Liver (tissue), 3 donors: ENCODE measurements at regions not wholly inside any gene's neighbourhood (a gene's known extent, or its start where the extent isn't known, plus 50 kb on each side); places are given as distances from the start of the nearest gene placed in this dataset.

Experiments
- ATF3 ChIP-seq: IDR thresholded peaks from 2 replicates; pipeline ENCODE4 v1.6.1; 2016; ENCODE audit warnings: antibody characterized with exemption
- CTCF ChIP-seq: fragments of 150-350 bp; IDR thresholded peaks from 2 replicates; pipeline ENCODE4 v1.5.1; 2017; ENCODE audit warnings: improper control_type of control experiment, low read depth, low read length; ENCODE audit not compliant: missing input control
- GABPA ChIP-seq, 2 donors: IDR thresholded peaks in 1 of 2; conservative IDR thresholded peaks in 1 of 2; 2 replicates each; pipeline ENCODE4 v1.6.1; 2016; ENCODE audit warnings: antibody characterized with exemption in 2 of 2, mild to moderate bottlenecking in 1 of 2, moderate library complexity in 1 of 2
- HNF4G ChIP-seq: IDR thresholded peaks from 2 replicates; pipeline ENCODE4 v1.6.1; 2016; ENCODE audit warnings: antibody characterized with exemption
- JUND ChIP-seq, 2 donors: IDR thresholded peaks; 2 replicates each; pipeline ENCODE4 v1.6.1; 2016; ENCODE audit warnings: antibody characterized with exemption in 2 of 2
- MAX ChIP-seq: IDR thresholded peaks from 2 replicates; pipeline ENCODE4 v1.6.1; 2016; ENCODE audit warnings: antibody characterized with exemption
- NR2F2 ChIP-seq: IDR thresholded peaks from 2 replicates; pipeline ENCODE4 v1.6.1; 2016; ENCODE audit warnings: antibody characterized with exemption
- REST ChIP-seq: IDR thresholded peaks from 2 replicates; pipeline ENCODE4 v1.6.1; 2016; ENCODE audit warnings: antibody characterized with exemption, mild to moderate bottlenecking
- RXRA ChIP-seq, 2 donors: IDR thresholded peaks; 2 replicates each; pipeline ENCODE4 v1.6.1; 2017 to 2018; ENCODE audit warnings: antibody characterized with exemption in 2 of 2, mild to moderate bottlenecking in 1 of 2
- SP1 ChIP-seq: IDR thresholded peaks from 2 replicates; pipeline ENCODE4 v1.6.1; 2018; ENCODE audit warnings: antibody characterized with exemption, mild to moderate bottlenecking
- TAF1 ChIP-seq: conservative IDR thresholded peaks from 2 replicates; pipeline ENCODE4 v1.6.1; 2016; ENCODE audit warnings: antibody characterized with exemption, mild to moderate bottlenecking
- YY1 ChIP-seq: IDR thresholded peaks from 2 replicates; pipeline ENCODE4 v1.6.1; 2016; ENCODE audit warnings: antibody characterized with exemption, mild to moderate bottlenecking
- donor health status: healthy.
- donor health status: healthy.

- TF ChIP-seq TAF1 (no peak), CTCF (no peak), RXRA (IDR thresholded peaks at IDR 0.05) (no peak), REST (no peak), YY1 (no peak), MAX (no peak), JUND (IDR thresholded peaks at IDR 0.05) (no peak), SP1 (no peak), HNF4G (no peak), NR2F2 (no peak), GABPA (IDR thresholded peaks at IDR 0.05 in 1 of 2, conservative IDR thresholded peaks at IDR 0.05 in 1 of 2) (no peak), ATF3 (no peak)
Observed at GRCh38 chr18:25621682-25622081, 269.7 kb upstream of the ZNF521 start.
